ENCODE measurements at regions not wholly inside any gene's neighbourhood (a gene's known extent, or its start where the extent isn't known, plus 50 kb on each side); places are given as distances from the start of the nearest gene placed in this dataset.

DNA sequence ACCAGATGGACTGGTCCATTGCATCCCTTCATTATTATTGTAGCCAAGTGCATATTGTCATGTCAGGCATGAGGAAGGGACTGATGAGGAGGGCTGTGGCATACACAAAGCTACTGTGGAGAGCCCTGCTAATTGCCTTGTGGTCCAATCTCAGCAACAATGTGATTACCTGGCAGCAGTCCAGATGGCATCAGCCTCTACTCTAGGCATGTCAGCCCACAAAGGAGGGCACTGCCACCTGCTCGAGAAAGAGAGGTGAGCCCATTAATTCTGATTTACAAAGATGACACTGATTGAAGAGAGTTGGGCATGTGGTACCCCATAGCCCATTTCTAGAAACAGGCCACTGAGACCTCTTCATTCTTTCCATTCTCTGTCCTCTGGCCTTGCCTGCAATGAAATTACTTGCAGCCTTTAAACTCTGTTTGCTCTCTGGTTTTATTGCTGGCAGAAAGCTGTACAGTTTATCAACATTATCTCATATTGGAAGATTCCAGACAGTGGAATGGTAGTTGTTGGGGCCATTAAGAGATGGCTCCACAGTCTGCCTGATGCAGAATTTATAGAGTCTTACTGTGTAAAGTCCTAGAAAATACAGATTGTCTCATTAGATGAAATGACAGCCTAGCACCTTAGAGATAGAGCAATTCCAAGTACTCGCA is 307.7 kb downstream of the ARPP21 start:
- no peak for DNase-seq (ENCODE audit: low read depth in 2 of 2)

DNA sequence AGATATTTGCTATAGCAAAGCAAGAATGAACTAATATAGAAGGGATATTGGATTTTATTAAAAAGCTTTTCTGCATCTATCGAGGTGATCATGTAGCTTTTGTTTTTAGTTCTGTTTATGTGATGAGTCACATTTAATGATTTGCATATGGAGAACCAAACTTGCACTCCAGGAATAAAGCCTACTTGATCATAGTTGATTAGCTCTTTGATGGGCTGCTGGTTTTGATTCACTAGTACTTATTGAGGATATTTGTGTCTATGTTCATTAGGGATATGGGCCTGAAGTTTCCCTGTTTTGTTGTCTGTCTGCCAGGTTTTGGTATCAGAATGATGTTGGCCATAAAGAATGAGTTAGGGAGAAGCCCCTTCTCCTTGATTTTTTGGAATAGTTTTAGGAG is 310.7 kb downstream of the ARPP21 start:
- DNase-seq (ENCODE audit: low read depth in 2 of 2), result no peak

- DNase-seq (ENCODE audit: low read depth in 2 of 2), result no peak
Observed at GRCh38 chr3:35954413-35954812, 315.1 kb downstream of the ARPP21 start.

GRCh38 chr3:35965908-35966307 is 326.6 kb downstream of the ARPP21 start:
- no peak for DNase-seq (ENCODE audit: low read depth in 2 of 2)

DNA sequence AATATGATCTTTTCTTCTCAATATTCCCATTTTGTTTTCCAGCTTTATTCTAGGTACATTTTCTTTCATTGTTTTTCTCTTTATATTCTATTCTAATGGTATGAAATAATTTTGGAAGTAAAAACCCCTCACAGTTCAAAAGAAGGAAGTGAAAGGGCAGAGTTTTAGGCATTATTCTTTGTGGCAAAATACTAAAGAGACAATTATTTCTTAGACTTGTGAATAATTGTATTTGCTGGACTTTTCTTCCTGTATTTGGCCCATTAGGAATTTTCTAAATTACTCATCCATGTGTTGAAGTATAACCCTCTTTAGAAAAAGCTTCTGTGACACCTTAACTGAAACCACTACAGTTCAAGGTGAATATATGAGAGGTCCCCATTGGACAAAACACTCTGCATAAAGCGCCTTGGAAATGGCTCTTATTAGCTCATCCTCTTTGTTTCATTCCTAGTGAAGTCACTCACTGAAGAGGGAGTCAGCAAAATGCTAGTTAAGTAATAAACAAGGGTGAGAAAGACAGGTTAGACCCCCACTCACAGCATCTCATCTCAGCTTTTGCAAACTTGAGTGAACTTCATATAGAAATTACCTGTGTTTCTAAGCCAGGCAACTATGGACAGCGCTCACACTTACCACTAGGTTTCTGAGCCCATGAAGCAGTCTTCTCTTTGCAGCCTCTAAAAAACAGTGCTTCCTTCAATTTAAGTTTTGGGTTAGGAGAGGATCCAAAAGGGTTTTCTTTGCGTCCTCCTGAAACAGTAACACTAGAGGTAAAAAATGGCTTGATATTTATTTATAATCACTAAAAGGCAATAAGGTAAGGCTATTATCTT is 327.5 kb downstream of the ARPP21 start:
- no peak for DNase-seq (ENCODE audit: low read depth in 2 of 2)

DNA sequence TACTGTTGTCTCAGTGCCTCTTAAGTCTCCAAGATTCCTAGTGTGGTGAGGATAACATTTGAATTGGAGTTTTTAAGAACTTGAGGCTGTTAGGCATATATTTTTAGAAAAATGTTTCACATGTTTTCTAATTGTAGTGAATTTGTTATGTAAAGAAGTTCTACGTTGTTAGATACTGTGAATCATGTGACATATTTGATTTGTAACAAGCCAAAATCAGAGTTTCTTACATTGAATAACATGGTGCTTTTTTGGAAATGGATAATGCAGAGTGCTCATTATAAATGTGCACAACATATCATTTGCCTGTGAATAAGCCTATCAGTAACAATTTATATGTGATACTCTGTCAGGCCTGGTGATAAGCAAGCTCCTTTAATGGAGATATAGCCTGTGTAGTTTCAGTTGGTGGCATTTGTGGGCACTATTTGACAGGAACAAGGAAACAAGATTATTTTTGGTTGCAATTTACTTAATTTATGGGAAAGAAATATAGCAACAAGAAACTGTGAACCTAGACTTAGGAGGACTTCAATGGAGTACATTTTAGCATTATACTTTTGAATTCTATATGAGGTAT is 328.8 kb downstream of the ARPP21 start:
- DNase-seq (ENCODE audit: low read depth in 2 of 2), result no peak

- no peak for DNase-seq (ENCODE audit: low read depth in 2 of 2)
Observed at GRCh38 chr3:35969406-35969805, 330.1 kb downstream of the ARPP21 start.

GRCh38 chr3:35970793-35971192 is 331.5 kb downstream of the ARPP21 start:
- no peak for DNase-seq (ENCODE audit: low read depth in 2 of 2)

- no peak for DNase-seq (ENCODE audit: low read depth in 2 of 2)
Observed at GRCh38 chr3:35971686-35972085, 332.4 kb downstream of the ARPP21 start.

- DNase-seq (ENCODE audit: low read depth in 2 of 2), result no peak
Observed at GRCh38 chr3:35974872-35975271, 335.5 kb downstream of the ARPP21 start.

DNA sequence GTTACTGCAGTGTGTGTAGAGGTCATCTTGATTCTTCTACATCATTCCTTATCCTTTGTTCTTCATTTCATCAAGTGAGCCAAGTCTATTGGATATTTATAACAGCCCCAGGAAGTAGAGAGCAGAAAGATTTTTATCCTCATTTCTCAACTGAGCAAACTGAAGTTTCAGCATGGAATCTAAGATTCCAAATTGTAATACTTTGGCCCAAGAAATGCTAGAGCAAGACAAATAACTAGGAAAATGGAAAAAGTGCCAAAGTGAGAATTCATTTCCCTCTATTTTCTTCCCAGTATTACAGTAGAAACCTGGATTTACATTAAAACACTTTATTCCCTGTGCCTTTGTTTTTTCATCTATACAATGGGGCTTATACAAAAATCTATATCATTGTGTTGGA is 346.8 kb downstream of the ARPP21 start:
- DNase-seq (ENCODE audit: low read depth in 2 of 2), result no peak

DNA sequence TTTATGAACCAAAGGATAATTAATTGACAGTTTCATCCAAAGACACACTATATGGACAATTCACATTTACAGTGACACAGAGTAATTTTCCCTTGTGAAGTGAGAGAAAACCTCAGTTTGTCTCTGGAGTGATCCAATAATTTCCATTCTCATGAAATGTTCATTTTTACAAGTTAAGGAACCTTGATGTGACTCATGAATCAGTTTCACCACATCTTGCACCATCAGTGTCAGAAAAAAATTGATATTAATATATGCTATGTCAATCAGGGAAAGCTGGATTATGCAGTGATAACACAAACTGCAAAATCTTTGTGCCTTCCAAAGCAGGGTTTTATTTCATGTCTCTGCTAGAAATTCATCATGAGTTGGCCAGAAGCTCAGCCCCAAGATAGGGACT is 348.1 kb downstream of the ARPP21 start:
- DNase-seq (ENCODE audit: low read depth in 2 of 2), result no peak

- no peak for DNase-seq (ENCODE audit: low read depth in 2 of 2)
Observed at GRCh38 chr3:35992041-35992440, 352.7 kb downstream of the ARPP21 start.

DNA sequence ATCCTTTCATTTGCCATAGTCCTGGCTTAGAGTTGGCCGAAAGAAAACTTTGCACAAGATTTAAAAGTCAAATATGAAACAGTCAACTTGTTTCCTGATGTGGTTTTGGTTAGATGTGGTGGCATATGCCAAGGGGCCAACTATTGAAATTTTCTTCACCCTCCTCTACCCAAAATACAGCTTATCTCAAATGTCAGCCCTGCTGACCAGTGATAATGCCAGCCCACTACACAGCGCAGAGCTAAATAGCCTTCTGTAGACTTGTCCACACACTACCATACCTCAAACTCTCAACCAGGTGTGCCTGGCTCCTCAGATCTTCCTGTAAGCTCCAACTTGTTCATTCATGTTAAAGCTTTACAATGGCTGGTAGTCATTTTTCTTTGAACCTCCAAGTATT is 368.5 kb upstream of the STAC start:
- DNase-seq (ENCODE audit: low read depth in 2 of 2), result no peak

GRCh38 chr3:36013425-36013824 is 366.9 kb upstream of the STAC start:
- DNase-seq (ENCODE audit: low read depth in 2 of 2), result no peak

DNA sequence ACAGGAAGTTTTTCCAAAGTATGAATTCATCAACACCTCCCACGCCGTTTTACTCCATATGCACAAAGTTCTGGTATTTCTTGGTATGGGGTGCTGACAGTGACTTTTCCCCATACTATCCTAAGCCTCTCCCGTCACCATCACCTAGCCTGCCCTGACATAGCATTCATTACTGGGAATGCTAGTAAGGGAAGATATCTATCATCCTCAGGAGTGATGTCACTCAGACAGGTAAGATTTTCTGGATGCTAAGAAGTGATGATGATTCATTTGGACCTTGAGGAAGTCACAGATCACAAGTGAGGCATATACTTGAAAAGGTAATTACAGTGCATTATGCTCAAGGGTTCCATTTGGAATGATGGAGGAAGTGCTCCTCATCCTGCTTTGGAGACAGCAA is 355.1 kb upstream of the STAC start:
- no peak for DNase-seq (ENCODE audit: low read depth in 2 of 2)

GRCh38 chr3:36032180-36033047 is 347.9 kb upstream of the STAC start:
- DNase-seq (ENCODE audit: low read depth in 2 of 2), result no peak

GRCh38 chr3:36058404-36059030 is 321.8 kb upstream of the STAC start:
- no peak for DNase-seq (ENCODE audit: low read depth in 2 of 2)

- DNase-seq (ENCODE audit: low read depth in 2 of 2), result no peak
Observed at GRCh38 chr3:36060950-36061349, 319.4 kb upstream of the STAC start.

DNA sequence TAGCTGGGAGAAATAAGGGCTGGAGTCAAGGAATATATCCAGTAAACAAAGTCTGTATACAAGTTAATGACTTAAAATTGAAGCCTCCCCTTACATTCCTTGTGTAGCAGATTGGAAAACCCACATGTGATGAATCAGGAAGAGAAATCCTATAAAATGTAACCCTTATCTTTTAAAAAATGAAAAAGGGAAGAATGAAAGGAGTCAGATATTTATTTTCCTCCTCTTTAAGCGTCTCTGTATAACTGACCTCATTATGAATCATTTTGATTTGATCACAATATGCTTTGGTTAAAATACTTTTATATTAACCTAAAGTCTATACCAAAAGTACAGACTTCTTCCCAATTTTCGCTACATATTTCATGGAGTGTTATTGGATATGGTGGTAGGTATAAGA is 316.3 kb upstream of the STAC start:
- DNase-seq (ENCODE audit: low read depth in 2 of 2), result no peak

DNA sequence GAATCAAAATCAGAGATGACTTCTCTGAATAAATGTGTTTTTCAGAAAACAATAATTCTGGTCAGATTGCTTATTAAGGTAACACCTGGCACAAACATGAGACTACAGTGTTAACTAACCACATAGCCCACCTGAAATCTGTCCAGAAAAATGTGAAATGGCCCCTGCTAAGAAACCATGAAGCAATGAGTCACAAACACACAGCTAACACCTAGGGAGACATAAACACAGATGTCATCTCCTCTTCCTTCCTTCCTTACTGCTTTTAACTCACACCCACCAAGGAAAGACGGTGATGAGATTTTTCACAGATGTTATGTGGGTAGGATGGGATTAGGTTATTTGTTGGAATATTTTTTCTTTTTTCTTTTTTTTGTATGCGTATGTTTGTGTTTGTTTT is 315.0 kb upstream of the STAC start:
- DNase-seq (ENCODE audit: low read depth in 2 of 2), result no peak

DNA sequence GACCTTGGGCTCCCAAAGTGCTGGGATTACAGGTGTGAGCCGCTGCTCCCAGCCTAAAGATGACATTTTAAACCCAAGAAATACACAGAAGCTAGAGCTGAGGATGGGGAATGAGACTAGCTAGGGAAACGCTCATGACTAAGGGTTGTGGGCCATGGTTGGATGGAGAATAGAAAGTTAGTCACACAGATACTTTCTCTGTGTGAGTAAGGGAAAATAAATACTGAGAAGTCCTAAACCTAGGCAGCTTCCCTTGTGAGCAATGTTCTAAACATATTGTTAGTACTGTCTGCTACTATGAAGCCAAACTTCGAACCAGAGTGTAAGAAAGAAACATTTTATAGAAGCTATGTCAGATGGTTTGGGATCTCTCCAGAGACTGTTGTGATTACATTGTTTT is 304.8 kb upstream of the STAC start:
- no peak for DNase-seq (ENCODE audit: low read depth in 2 of 2)

Measured in stimulated activated CD4-positive, alpha-beta T cell treated with anti-CD3 and anti-CD28 coated beads, Interleukin-12 subunit alpha, Interleukin-12 subunit beta, amount 100 ng/mL, for 24 hours (primary cell).